ENCODE measurements at regions not wholly inside any gene's neighbourhood (a gene's known extent, or its start where the extent isn't known, plus 50 kb on each side); places are given as distances from the start of the nearest gene placed in this dataset.

GRCh38 chr1:108044318-108044717 lies 79.3 kb upstream of the VAV3 start:
- Histone ChIP-seq H3K4me3 (no peak overlapping the region), H3K4me1 (peaks cover 0 to 3% (median 0%) of the 10 kb centered on the region in 4 donors), H3K27me3 (no peaks in the 10 kb centered on the region), H3K36me3 (no peaks in the 10 kb centered on the region), H3K27ac (no peak overlapping the region), H3K9me3 (no peaks in the 10 kb centered on the region)
- DNase-seq = no peak
- TF ChIP-seq POLR2AphosphoS5 (IDR thresholded peaks at IDR 0.05) = no peak
- intact Hi-C loops (cut with DNase I; ENCODE audit: low total_unique reads) (no loop called here), in situ Hi-C loops (cut with MboI; ENCODE audit: low pct_ligation_motif_present in 1 of 4, low pct_unique_long_range_greater_than_20kb in 1 of 4, low sequenced_read_pairs in 3 of 4) (no loop called here)
- 59% methylated on average over 2 of the region's 2 CpGs; no CpG with 5 or more reads in 1 of the 2 donors for WGBS, 2 donors (ENCODE audit: low coverage in 1 of 2)

- Histone ChIP-seq H3K36me3 (no peaks in the 10 kb centered on the region), H3K27ac (no peak overlapping the region), H3K27me3 (no peaks in the 10 kb centered on the region), H3K4me1 (peaks cover 0 to 3% (median 0%) of the 10 kb centered on the region in 4 donors), H3K9me3 (no peaks in the 10 kb centered on the region), H3K4me3 (no peak overlapping the region)
- in situ Hi-C loops (cut with MboI; ENCODE audit: low pct_ligation_motif_present in 1 of 4, low pct_unique_long_range_greater_than_20kb in 1 of 4, low sequenced_read_pairs in 3 of 4) = no loop called here
- intact Hi-C loops (cut with DNase I; ENCODE audit: low total_unique reads) = no loop called here
- no peak for DNase-seq
- 67 to 74% methylated on average over 6 to 8 of the region's 8 CpGs for whole genome bisulfite sequencing, 2 donors (ENCODE audit: low coverage in 1 of 2)
- TF ChIP-seq CTCF (IDR thresholded peaks at IDR 0.05) (no peak), EP300 (IDR thresholded peaks at IDR 0.05; ENCODE audit: low read depth) (no peak), POLR2AphosphoS5 (IDR thresholded peaks at IDR 0.05) (no peak), POLR2A (IDR thresholded peaks at IDR 0.05) (no peak)
Observed at GRCh38 chr1:108043707-108044106, 78.7 kb upstream of the VAV3 start.

- intact Hi-C loops (cut with DNase I; ENCODE audit: low total_unique reads) (no loop called here), in situ Hi-C loops (cut with MboI; ENCODE audit: low pct_ligation_motif_present in 1 of 4, low pct_unique_long_range_greater_than_20kb in 1 of 4, low sequenced_read_pairs in 3 of 4) (no loop called here)
- WGBS, 2 donors (ENCODE audit: low coverage in 1 of 2) = 96% methylated on average over 1 of the region's 1 CpG; no CpG with 5 or more reads in 1 of the 2 donors
- no peak for TF ChIP-seq CTCF (IDR thresholded peaks at IDR 0.05)
- no peak for TF ChIP-seq POLR2A (IDR thresholded peaks at IDR 0.05)
- TF ChIP-seq POLR2AphosphoS5 (IDR thresholded peaks at IDR 0.05) = no peak
- TF ChIP-seq EP300 (IDR thresholded peaks at IDR 0.05; ENCODE audit: low read depth) = no peak
- H3K4me3 ChIP-seq = no peak overlapping the region
- DNase-seq = no peak
- H3K36me3 ChIP-seq = no peaks in the 10 kb centered on the region
- H3K27ac ChIP-seq = no peak overlapping the region
- no peaks in the 10 kb centered on the region for H3K9me3 ChIP-seq
- no peaks in the 10 kb centered on the region for H3K27me3 ChIP-seq
- peaks cover 0 to 3% (median 0%) of the 10 kb centered on the region in 4 donors for H3K4me1 ChIP-seq
Observed at GRCh38 chr1:108042610-108043009, 77.6 kb upstream of the VAV3 start.

- H3K27me3 ChIP-seq = no peaks in the 10 kb centered on the region
- in situ Hi-C loops (cut with MboI; ENCODE audit: low pct_ligation_motif_present in 1 of 4, low pct_unique_long_range_greater_than_20kb in 1 of 4, low sequenced_read_pairs in 3 of 4) (no loop called here), intact Hi-C loops (cut with DNase I; ENCODE audit: low total_unique reads) (no loop called here)
- H3K4me1 ChIP-seq = peaks cover 0 to 3% (median 0%) of the 10 kb centered on the region in 4 donors
- no peak for DNase-seq
- H3K27ac ChIP-seq = no peak overlapping the region
- H3K36me3 ChIP-seq = no peaks in the 10 kb centered on the region
- H3K4me3 ChIP-seq = no peak overlapping the region
- H3K9me3 ChIP-seq = no peaks in the 10 kb centered on the region
- TF ChIP-seq POLR2AphosphoS5 (IDR thresholded peaks at IDR 0.05) = no peak
- TF ChIP-seq EP300 (IDR thresholded peaks at IDR 0.05; ENCODE audit: low read depth) = no peak
- no peak for TF ChIP-seq CTCF (IDR thresholded peaks at IDR 0.05)
- no peak for TF ChIP-seq POLR2A (IDR thresholded peaks at IDR 0.05)
- WGBS, 2 donors (ENCODE audit: low coverage in 1 of 2) = 58 to 60% methylated on average over 6 to 7 of the region's 7 CpGs
Observed at GRCh38 chr1:108041360-108042142, 76.6 kb upstream of the VAV3 start.

All from transverse colon (tissue), 4 donors.